Tibial nerve (tissue), 4 donors: ENCODE measurements at regions not wholly inside any gene's neighbourhood (a gene's known extent, or its start where the extent isn't known, plus 50 kb on each side); places are given as distances from the start of the nearest gene placed in this dataset.

Source experiments
- CTCF ChIP-seq, 5 experiments: fragments of 200-600 bp in 3 of 5; fragments of 450-650 bp in 2 of 5; sonication (generic) in 3 of 5; IDR thresholded peaks; one replicate each; pipeline ENCODE4 v1.5.1; 2016 to 2019; ENCODE audit warnings: antibody characterized with exemption in 5 of 5, mild to moderate bottlenecking in 3 of 5, moderate library complexity in 2 of 5
- EP300 ChIP-seq, 2 donors: sonication (generic); formaldehyde crosslinking; IDR thresholded peaks; one replicate each; pipeline ENCODE4 v1.6.1; 2017; ENCODE audit warnings: antibody characterized with exemption in 2 of 2, mild to moderate bottlenecking in 1 of 2
- POLR2A ChIP-seq, 2 donors: fragments of 450-650 bp; IDR thresholded peaks; one replicate each; pipeline ENCODE4 v1.6.1; 2017; ENCODE audit warnings: antibody characterized with exemption in 2 of 2, mild to moderate bottlenecking in 2 of 2, moderate library complexity in 2 of 2

- TF ChIP-seq CTCF (IDR thresholded peaks at IDR 0.05) (no peak), POLR2A (IDR thresholded peaks at IDR 0.05) (no peak), EP300 (IDR thresholded peaks at IDR 0.05) (no peak)
These were observed 181.8 kb downstream of the HS3ST3B1 start for GRCh38 chr17:14482715-14483114.
